ENCODE measurements at regions not wholly inside any gene's neighbourhood (a gene's known extent, or its start where the extent isn't known, plus 50 kb on each side); places are given as distances from the start of the nearest gene placed in this dataset.

- no peak overlapping the region for H3K18ac ChIP-seq (ENCODE audit: extremely low read depth, low read length)
- no peaks in the 10 kb centered on the region for H3K23me2 ChIP-seq (ENCODE audit: low read depth, low read length)
- ChIA-PET CTCF (ENCODE audit: partially characterized antibody) (interaction anchor here (0.9 kb wide), 1 partner anchor 10 kb away, joined by 3 read pairs; no protein-coding TSS in a partner anchor), POLR2A (ENCODE audit: partially characterized antibody) (no interaction called here)
- H2AK5ac ChIP-seq (ENCODE audit: low read depth, low read length), result no peak overlapping the region
- no peaks in the 10 kb centered on the region for H3K9me3 ChIP-seq (ENCODE audit: insufficient read depth in 2 of 2, low read depth in 1 of 2, low read length in 1 of 2)
- H4K20me1 ChIP-seq (replicated peaks in 1 of 2; ENCODE audit: control insufficient read depth in 1 of 2, insufficient read depth in 2 of 2, low read length in 2 of 2), result no peaks in the 10 kb centered on the region
- H4K5ac ChIP-seq (ENCODE audit: insufficient read length, low read depth, low read length), result no peak overlapping the region
- no peak for DNase-seq (ENCODE audit: low read depth in 1 of 2, low spot score in 2 of 2)
- H3K9ac ChIP-seq (replicated peaks in 1 of 4; ENCODE audit: extremely low read depth in 1 of 4, low read depth in 3 of 4, low read length in 3 of 4), result no peak overlapping the region
- H3K23ac ChIP-seq (ENCODE audit: insufficient read length), result no peak overlapping the region
- no peaks in the 10 kb centered on the region for H3K27me3 ChIP-seq (replicated peaks in 1 of 4; ENCODE audit: control insufficient read depth in 3 of 4, extremely low read depth in 1 of 4, insufficient read depth in 3 of 4, low read length in 3 of 4)
- H3K4ac ChIP-seq (replicated peaks; ENCODE audit: insufficient read length, low read depth, low read length), result no peak overlapping the region
- H2BK15ac ChIP-seq (ENCODE audit: low read length), result no peak overlapping the region
- H3K14ac ChIP-seq (ENCODE audit: insufficient read length), result no peak overlapping the region
- no peak overlapping the region for H2BK12ac ChIP-seq (ENCODE audit: low read depth, low read length)
- no peaks in the 10 kb centered on the region for H3K79me1 ChIP-seq (ENCODE audit: low read depth, low read length)
- TF ChIP-seq SUZ12 (IDR thresholded peaks at IDR 0.05; ENCODE audit: low read length), result no peak
- TF ChIP-seq MAFK (IDR thresholded peaks at IDR 0.05; ENCODE audit: low read depth, low read length), result no peak
- no peak for TF ChIP-seq GTF2F1 (IDR thresholded peaks at IDR 0.05; ENCODE audit: borderline replicate concordance, low read depth, low read length)
- TF ChIP-seq E2F6 (IDR thresholded peaks at IDR 0.05), result no peak
- TF ChIP-seq RAD21 (IDR thresholded peaks at IDR 0.05 in 1 of 2, conservative IDR thresholded peaks at IDR 0.05 in 1 of 2; ENCODE audit: low read depth in 2 of 2, low read length in 2 of 2), result no peak
- TF ChIP-seq RFX5 (IDR thresholded peaks at IDR 0.05; ENCODE audit: borderline replicate concordance, low read depth, low read length), result no peak
- TF ChIP-seq BRCA1 (IDR thresholded peaks at IDR 0.05; ENCODE audit: low read depth, low read length), result no peak
- no peak overlapping the region for H2BK120ac ChIP-seq (replicated peaks; ENCODE audit: low read depth, low read length)
- H3K4me1 ChIP-seq (replicated peaks in 1 of 4; ENCODE audit: control insufficient read depth in 3 of 4, insufficient read depth in 4 of 4, low read length in 3 of 4), result no peaks in the 10 kb centered on the region
- no peak overlapping the region for H3K4me2 ChIP-seq (ENCODE audit: insufficient read depth in 1 of 2, low read depth in 2 of 2, low read length in 2 of 2)
- H2BK5ac ChIP-seq (ENCODE audit: low read depth, low read length), result no peak overlapping the region
- no peak overlapping the region for H3K4me3 ChIP-seq (ENCODE audit: extremely low read depth in 1 of 4, insufficient read depth in 2 of 4, low read depth in 3 of 4, low read length in 4 of 4)
- no peaks in the 10 kb centered on the region for H3K36me3 ChIP-seq (ENCODE audit: control insufficient read depth in 2 of 4, insufficient read depth in 4 of 4, low read length in 3 of 4)
- H2BK20ac ChIP-seq (ENCODE audit: low read length), result no peak overlapping the region
- H3K79me2 ChIP-seq (ENCODE audit: control insufficient read depth in 1 of 2, insufficient read depth in 2 of 2, low read length in 2 of 2), result no peaks in the 10 kb centered on the region
- H4K8ac ChIP-seq (ENCODE audit: extremely low read depth, insufficient read depth, low read length), result no peak overlapping the region
- H2AFZ ChIP-seq (ENCODE audit: low read length), result no peak overlapping the region
- H4K91ac ChIP-seq (replicated peaks; ENCODE audit: insufficient read length, low read length), result no peak overlapping the region
- no peak overlapping the region for H3K27ac ChIP-seq (ENCODE audit: low read depth, low read length)
- WGBS, 2 experiments (ENCODE audit: extremely low coverage in 1 of 2, insufficient coverage in 1 of 2, insufficient read length in 1 of 2, insufficient replicate concordance in 2 of 2, low coverage in 1 of 2, low lambda C conversion rate in 2 of 2, missing lambda C conversion rate in 1 of 2), result 88% methylated on average over 1 of the region's 1 CpG; no CpG with 5 or more reads in 1 of the 2 experiments
- no peak for FAIRE-seq
- no peak overlapping the region for H3K56ac ChIP-seq (replicated peaks; ENCODE audit: insufficient read length, low read depth, low read length)
These were observed 1131.1 kb upstream of the CDH2 start for GRCh38 chr18:29307982-29308381.
